ENCODE measurements at regions not wholly inside any gene's neighbourhood (a gene's known extent, or its start where the extent isn't known, plus 50 kb on each side); places are given as distances from the start of the nearest gene placed in this dataset.
A peak's percentile ranks its signal among the peaks of the same experiment; 100 is the strongest.

DNA sequence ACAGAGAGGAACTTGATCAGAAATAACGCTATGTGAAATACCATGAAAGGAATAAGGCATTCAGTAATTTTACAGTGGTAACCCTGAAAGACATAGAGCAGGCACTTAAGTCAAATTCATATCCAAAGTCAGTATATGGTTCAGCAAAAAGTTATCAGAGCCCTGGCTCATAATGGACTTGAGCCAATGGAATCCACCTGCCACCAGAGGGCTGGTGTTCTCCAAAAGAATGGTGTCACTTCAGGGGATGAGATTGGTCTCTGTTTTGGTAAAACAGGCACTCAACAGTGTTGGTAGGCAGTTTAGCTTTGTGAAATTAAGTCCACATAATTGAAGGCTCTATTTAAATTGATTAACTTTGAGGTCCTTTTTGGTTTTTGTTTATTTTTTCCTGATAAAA lies 93.9 kb downstream of the LIG4 start:
- H2AK5ac ChIP-seq (ENCODE audit: insufficient read length, low read length), result no peak overlapping the region
- WGBS (ENCODE audit: extremely low coverage, insufficient read length, low lambda C conversion rate), result no CpG with 5 or more reads among the region's 1 CpG

More for the DNA sequence above, 93.9 kb downstream of the LIG4 start:
- H3K4ac ChIP-seq (ENCODE audit: low read depth, low read length), result no peak overlapping the region
- no peak overlapping the region for H3K23ac ChIP-seq (ENCODE audit: insufficient read length, low read depth, low read length)
- TF ChIP-seq CTCF (conservative IDR thresholded peaks at IDR 0.05), result peak; percentile 40; the same call in 2 of the 3 replicates
- H2BK15ac ChIP-seq (ENCODE audit: low read depth, low read length), result no peak overlapping the region
- no peak overlapping the region for H2BK5ac ChIP-seq (ENCODE audit: insufficient read length, low read length)
- H3K9me3 ChIP-seq (ENCODE audit: control insufficient read depth, low read depth, low read length), result no peaks in the 10 kb centered on the region
- H3K4me2 ChIP-seq (ENCODE audit: insufficient read depth, insufficient read length, low read length), result no peak overlapping the region
- H3K9me3 Mint-ChIP-seq, result no peaks in the 10 kb centered on the region; a peak in 1 of 5 replicates
- no peaks in the 10 kb centered on the region for H3K27me3 ChIP-seq (ENCODE audit: insufficient read depth, low read length)
- H3K23me2 ChIP-seq (ENCODE audit: insufficient read length, low read depth, low read length, poor library complexity, severe bottlenecking), result no peaks in the 10 kb centered on the region
- H3T11ph ChIP-seq (ENCODE audit: low read length), result no peak overlapping the region
- H3K79me1 ChIP-seq (ENCODE audit: insufficient read depth, low read depth, low read length, poor library complexity, severe bottlenecking), result no peaks in the 10 kb centered on the region
- no peak overlapping the region for H2AFZ ChIP-seq (ENCODE audit: low read length)
- no peak overlapping the region for H4K8ac ChIP-seq (replicated peaks; ENCODE audit: insufficient read length, low read depth, low read length)
- H4K5ac ChIP-seq (ENCODE audit: insufficient read length, low read depth, low read length), result no peak overlapping the region
- H3K4me1 ChIP-seq (ENCODE audit: insufficient read depth, low read length), result no peaks in the 10 kb centered on the region
- no peak overlapping the region for H2BK20ac ChIP-seq (ENCODE audit: low read depth, low read length, poor library complexity, severe bottlenecking)
- H4K91ac ChIP-seq (ENCODE audit: insufficient read length, low read depth, low read length), result no peak overlapping the region
- peaks cover 5 to 10% of the 10 kb centered on the region in 2 experiments; a peak in 3 of 4 replicates for H3K4me1 Mint-ChIP-seq
- no peak overlapping the region for H2BK120ac ChIP-seq (ENCODE audit: low read depth, low read length, poor library complexity, severe bottlenecking)
- no peak overlapping the region for H3K27ac ChIP-seq (ENCODE audit: insufficient read length, low read depth, low read length)
- no peak overlapping the region for H2BK12ac ChIP-seq (ENCODE audit: insufficient read length, low read depth, low read length)
- H4K20me1 ChIP-seq (ENCODE audit: control insufficient read depth, insufficient read depth, insufficient read length), result no peaks in the 10 kb centered on the region
- H3K4me3 Mint-ChIP-seq, result no peak overlapping the region
- no peak overlapping the region for H3K56ac ChIP-seq (ENCODE audit: insufficient read length, low read depth, low read length)
- no peaks in the 10 kb centered on the region for H3K79me2 ChIP-seq (ENCODE audit: insufficient read depth, low read length)
- no peak overlapping the region for H3K9ac ChIP-seq (ENCODE audit: extremely low read depth, insufficient read length, low read length)
- no peak overlapping the region for H3K14ac ChIP-seq (ENCODE audit: insufficient read depth, low read length)
- no peaks in the 10 kb centered on the region for H3K27me3 Mint-ChIP-seq (ENCODE audit: low read depth)
- no peaks in the 10 kb centered on the region for H3K36me3 Mint-ChIP-seq (ENCODE audit: insufficient read depth in 1 of 3, low read depth in 3 of 3)
- H3K27ac Mint-ChIP-seq, result no peak overlapping the region
- no peak overlapping the region for H3K18ac ChIP-seq (ENCODE audit: insufficient read length, low read depth, low read length)
- DNase-seq, result no peak

Data from H9 (cell line).